ENCODE measurements at regions not wholly inside any gene's neighbourhood (a gene's known extent, or its start where the extent isn't known, plus 50 kb on each side); places are given as distances from the start of the nearest gene placed in this dataset.

DNA sequence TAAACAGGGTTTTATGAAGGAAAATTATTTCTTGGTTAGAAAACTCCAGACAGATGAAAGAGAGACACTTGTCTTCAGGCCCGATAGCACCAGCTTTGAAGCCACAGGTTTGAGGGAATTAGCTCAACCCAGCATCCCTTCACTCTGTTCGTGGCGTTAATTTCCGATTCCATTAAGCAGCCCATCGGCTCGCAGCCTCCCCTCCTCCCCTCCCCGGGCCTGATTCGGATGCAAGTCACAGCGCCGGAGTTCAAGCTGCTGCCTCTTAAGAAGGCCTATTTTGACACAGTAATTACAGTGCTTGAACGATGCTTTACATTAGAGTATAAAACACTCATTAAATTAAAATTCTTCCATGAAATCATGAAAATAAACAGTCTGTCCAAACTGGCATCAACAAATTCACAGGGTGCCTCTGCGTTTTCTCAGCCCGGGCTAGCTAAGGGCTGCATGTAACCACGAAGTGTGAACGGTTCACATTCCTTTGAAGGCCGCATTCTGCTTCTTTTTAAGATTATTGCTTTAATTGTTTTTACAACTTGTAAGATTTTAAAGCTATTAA is 145.8 kb downstream of the DICER1 start:
- no peak overlapping the region for H3K4me3 ChIP-seq (replicated peaks in 1 of 2; ENCODE audit: low read depth in 2 of 2, low read length in 2 of 2)
- TF ChIP-seq, protein P1, sequence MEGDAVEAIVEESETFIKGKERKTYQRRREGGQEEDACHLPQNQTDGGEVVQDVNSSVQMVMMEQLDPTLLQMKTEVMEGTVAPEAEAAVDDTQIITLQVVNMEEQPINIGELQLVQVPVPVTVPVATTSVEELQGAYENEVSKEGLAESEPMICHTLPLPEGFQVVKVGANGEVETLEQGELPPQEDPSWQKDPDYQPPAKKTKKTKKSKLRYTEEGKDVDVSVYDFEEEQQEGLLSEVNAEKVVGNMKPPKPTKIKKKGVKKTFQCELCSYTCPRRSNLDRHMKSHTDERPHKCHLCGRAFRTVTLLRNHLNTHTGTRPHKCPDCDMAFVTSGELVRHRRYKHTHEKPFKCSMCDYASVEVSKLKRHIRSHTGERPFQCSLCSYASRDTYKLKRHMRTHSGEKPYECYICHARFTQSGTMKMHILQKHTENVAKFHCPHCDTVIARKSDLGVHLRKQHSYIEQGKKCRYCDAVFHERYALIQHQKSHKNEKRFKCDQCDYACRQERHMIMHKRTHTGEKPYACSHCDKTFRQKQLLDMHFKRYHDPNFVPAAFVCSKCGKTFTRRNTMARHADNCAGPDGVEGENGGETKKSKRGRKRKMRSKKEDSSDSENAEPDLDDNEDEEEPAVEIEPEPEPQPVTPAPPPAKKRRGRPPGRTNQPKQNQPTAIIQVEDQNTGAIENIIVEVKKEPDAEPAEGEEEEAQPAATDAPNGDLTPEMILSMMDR (IDR thresholded peaks at IDR 0.05; ENCODE audit: low read depth, low read length), result no peak

DNA sequence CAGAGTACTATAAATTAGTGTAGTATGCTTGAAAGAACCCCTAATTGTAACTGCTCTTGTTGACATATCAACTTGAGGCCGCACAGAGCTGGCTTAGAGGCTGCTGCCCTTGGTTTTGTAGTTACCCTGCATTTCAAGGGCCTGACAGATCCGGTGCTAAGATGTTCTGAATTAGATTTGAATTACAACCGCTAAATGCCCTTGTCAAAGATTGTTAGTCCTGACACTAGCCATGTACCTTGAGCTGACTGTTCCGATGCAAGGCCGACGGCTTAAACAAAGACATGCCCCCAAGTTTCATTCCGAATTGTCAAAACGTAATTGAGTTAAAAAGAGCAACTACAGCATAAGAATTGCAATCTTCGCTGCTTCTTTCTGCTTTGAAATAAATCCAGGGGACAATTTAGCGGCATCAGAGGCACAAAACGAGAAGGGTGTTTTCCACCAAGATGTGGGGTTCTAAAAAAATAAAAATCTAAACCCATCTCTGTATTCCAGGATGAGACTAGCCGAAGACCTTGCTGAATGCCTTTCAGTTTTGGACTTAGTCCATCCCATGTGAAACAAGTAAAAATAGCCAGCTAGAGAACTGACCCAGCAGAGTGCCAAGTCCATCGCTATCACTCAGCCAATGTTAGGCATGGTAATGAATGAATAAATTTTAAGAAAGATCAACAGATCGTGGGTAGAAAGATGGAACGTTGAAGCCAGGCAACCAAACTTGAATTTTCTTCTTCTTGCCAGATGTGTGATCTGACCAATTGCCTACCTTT is 148.7 kb downstream of the DICER1 start:
- no peak overlapping the region for H3K4me3 ChIP-seq (replicated peaks in 1 of 2; ENCODE audit: low read depth in 2 of 2, low read length in 2 of 2)
- DNase-seq (ENCODE audit: low read depth in 2 of 2), result no peak
- TF ChIP-seq, protein P1 (IDR thresholded peaks at IDR 0.05; ENCODE audit: low read depth, low read length), result no peak

More for the DNA sequence above, 145.8 kb downstream of the DICER1 start:
- DNase-seq (ENCODE audit: low read depth in 2 of 2), result no peak

DNA sequence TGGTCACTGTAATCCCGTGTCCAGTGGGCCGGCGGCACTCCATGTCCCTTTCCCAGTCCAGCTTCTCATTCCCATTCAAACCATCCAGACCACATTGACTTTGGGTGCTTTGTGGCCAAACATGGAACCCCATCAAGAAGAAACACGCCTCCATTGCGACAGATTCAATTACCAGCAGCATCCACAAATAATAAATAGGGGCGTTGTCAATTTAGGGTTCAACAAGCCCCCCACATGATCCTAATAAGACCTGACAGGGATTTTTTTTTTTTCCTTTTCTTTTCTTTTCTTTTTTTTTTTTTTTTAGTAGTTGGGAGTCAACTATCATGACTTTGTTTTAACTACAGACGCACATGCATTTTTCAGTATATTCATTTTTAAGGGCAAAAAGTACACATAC is 149.4 kb downstream of the DICER1 start:
- H3K4me3 ChIP-seq (replicated peaks in 1 of 2; ENCODE audit: low read depth in 2 of 2, low read length in 2 of 2), result no peak overlapping the region
- TF ChIP-seq, protein P1 (IDR thresholded peaks at IDR 0.05; ENCODE audit: low read depth, low read length), result no peak
- DNase-seq (ENCODE audit: low read depth in 2 of 2), result no peak

DNA sequence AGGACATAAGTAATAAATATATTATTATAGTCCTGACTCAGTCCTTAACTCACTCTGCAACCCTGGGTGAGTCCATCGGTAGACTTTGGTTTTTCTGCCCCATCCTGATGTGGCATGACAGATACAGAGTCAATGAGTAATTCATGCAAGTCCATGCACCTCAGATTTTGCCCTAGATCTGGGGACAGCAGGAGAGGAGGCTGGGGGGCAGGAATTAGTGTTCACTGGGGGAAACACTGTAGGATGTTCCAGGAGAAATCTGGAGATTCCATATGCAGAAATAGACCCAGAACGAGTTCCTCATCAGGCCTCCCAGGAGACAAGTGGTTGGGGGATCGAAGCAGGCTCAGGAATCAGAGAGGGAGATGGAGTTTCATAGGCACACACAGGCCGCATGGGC is 150.8 kb downstream of the DICER1 start:
- no peak for DNase-seq (ENCODE audit: low read depth in 2 of 2)
- TF ChIP-seq, protein P1 (IDR thresholded peaks at IDR 0.05; ENCODE audit: low read depth, low read length), result no peak
- no peak overlapping the region for H3K4me3 ChIP-seq (replicated peaks in 1 of 2; ENCODE audit: low read depth in 2 of 2, low read length in 2 of 2)

DNA sequence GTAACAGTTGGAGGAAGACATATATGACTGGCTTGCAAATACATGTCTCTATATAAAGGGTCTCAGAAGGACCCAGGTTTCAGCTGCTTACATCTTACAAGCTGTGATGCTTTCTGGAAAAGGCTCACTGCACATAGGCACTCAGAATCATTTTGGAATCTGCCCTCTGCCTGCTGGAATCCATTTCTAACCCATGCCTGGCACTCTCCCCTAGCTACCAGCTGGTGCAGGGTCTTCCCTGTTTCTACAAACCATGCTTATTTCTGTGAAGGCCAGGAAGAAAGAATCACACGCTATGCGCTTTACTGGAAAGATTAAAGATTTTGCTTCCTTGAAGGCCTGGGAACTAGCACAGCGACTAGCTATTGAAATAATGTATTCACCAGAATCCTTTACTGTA is 151.3 kb downstream of the DICER1 start:
- no peak for DNase-seq (ENCODE audit: low read depth in 2 of 2)
- TF ChIP-seq, protein P1 (IDR thresholded peaks at IDR 0.05; ENCODE audit: low read depth, low read length), result no peak
- H3K4me3 ChIP-seq (replicated peaks in 1 of 2; ENCODE audit: low read depth in 2 of 2, low read length in 2 of 2), result no peak overlapping the region

DNA sequence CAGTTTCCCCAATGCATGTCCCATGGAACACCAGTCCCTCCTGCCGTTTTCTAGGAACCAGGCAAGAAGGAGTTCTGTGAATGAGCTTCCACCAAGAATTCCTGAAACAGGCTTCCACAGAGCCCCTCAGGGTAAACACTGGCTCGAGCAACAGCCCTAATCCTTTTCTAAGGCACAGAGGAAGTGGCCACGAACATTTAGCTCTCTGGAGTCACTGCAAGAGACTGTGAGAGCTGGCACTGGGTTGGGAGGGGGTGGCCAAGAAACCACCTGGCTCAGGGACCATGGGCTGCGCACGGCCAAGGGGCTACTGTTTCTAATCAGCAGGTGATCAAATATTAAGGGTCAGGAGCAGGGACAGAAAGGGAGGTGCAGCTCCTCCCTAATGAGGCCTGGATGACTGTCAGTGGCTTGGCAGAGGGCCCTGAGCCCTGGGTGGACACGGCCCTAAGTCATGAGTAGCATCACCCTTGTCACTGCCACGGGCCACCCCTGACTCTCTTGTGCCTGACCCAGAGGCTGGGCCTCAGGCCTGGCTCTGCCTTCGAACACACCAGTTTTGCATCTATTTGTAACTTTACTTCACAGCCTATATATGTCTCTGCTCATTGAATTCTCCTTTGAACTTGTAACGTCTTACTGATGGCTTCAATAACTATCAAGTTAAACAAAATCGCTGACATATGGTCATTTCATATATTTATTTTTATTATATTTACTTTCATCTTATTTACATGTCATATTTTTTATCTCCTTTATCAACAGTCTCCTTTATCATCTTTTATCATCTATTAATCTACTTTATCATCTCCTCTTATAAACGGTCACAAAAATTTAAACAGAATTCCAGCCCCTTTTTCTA is 154.0 kb downstream of the DICER1 start:
- TF ChIP-seq, protein P1 (IDR thresholded peaks at IDR 0.05; ENCODE audit: low read depth, low read length), result no peak
- no peak overlapping the region for H3K4me3 ChIP-seq (replicated peaks in 1 of 2; ENCODE audit: low read depth in 2 of 2, low read length in 2 of 2)
- DNase-seq (ENCODE audit: low read depth in 2 of 2), result no peak
